ENCODE measurements at regions not wholly inside any gene's neighbourhood (a gene's known extent, or its start where the extent isn't known, plus 50 kb on each side); places are given as distances from the start of the nearest gene placed in this dataset.

DNA sequence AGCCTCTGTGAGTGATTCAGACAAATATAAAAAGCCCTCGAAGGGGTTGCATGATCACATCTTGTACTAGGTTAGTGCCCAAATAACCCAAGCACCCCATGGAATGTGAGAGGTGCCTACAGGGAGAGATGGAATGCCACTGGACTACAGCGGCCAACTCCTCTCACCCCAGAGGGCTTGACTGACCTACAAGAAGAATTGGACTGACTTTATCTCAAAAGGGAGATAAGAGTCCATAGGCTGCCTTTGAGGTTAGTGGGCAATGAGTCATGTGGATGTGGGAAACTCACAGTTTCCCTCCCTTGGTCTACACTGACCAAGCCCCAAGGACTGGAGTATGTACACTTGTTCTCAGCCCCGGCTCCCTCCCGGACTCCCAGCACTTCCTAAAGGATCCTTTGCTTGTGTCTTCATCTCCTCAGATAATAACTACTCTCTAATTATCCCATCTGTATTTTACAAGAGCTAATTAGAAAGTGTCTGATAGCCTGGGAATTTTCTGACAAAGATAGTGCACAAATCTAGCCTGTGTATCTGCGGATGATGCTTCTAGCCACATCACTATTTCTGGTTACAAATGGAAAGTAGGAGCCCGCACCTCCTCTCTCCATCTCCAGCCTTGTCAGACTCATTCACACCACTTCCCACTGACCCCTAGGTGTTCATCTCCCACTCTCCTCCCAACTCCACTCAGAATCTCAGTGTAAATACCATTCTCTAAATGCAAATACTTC is 547.8 kb upstream of the TBL1XR1 start:
- no peak overlapping the region for H3K4me2 ChIP-seq (ENCODE audit: low read depth, low read length)
- DNase-seq: no peak
- TF ChIP-seq EZH2phosphoT487 (IDR thresholded peaks at IDR 0.05; ENCODE audit: low read length) (no peak), EZH2 (optimal IDR thresholded peaks at IDR 0.05; ENCODE audit: low read depth, low read length) (no peak)
- TF ChIP-seq, protein P1, sequence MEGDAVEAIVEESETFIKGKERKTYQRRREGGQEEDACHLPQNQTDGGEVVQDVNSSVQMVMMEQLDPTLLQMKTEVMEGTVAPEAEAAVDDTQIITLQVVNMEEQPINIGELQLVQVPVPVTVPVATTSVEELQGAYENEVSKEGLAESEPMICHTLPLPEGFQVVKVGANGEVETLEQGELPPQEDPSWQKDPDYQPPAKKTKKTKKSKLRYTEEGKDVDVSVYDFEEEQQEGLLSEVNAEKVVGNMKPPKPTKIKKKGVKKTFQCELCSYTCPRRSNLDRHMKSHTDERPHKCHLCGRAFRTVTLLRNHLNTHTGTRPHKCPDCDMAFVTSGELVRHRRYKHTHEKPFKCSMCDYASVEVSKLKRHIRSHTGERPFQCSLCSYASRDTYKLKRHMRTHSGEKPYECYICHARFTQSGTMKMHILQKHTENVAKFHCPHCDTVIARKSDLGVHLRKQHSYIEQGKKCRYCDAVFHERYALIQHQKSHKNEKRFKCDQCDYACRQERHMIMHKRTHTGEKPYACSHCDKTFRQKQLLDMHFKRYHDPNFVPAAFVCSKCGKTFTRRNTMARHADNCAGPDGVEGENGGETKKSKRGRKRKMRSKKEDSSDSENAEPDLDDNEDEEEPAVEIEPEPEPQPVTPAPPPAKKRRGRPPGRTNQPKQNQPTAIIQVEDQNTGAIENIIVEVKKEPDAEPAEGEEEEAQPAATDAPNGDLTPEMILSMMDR (IDR thresholded peaks at IDR 0.05; ENCODE audit: low read length): no peak

DNA sequence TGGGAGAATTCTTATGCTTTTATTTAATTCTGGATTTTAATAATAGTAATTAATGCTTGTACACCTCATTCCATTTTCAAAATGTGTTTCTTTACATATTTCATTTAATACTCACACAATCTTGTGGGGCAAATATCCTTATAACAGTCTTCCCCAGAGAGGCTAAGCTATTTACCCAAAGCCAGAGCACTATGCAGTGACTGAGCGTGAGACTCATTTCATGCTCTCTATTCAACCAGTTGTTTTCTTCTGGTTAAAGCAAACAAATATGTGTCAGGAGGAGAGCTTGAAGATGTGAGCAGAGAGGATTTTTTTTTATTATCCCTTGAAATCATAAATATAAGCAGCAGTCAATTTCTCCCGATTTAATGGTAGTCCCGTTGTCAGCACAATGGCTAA is 548.3 kb upstream of the TBL1XR1 start:
- Histone ChIP-seq H3K4me1 (ENCODE audit: low read length) (no peaks in the 10 kb centered on the region), H3K4me3 (ENCODE audit: low read length) (no peak overlapping the region), H4K20me1 (ENCODE audit: insufficient read depth, low read length) (no peaks in the 10 kb centered on the region), H3K27me3 (replicated peaks; ENCODE audit: insufficient read depth, low read length) (no peaks in the 10 kb centered on the region), H3K4me2 (ENCODE audit: low read depth, low read length) (no peak overlapping the region), H2AFZ (ENCODE audit: low read length) (no peak overlapping the region), H3F3A (ENCODE audit: insufficient read depth, low read length) (no peaks in the 10 kb centered on the region), H3K9me3 (replicated peaks; ENCODE audit: insufficient read depth, low read length) (no peaks in the 10 kb centered on the region), H3K36me3 (replicated peaks; ENCODE audit: insufficient read depth, low read length) (no peaks in the 10 kb centered on the region), H3K27ac (ENCODE audit: low read length) (no peak overlapping the region), H3K79me2 (ENCODE audit: low read length) (no peaks in the 10 kb centered on the region), H3K9ac (ENCODE audit: low read length) (no peak overlapping the region), H3K9me2 (replicated peaks; ENCODE audit: insufficient read depth, low read length) (no peaks in the 10 kb centered on the region)
- DNase-seq: no peak
- TF ChIP-seq EZH2 (optimal IDR thresholded peaks at IDR 0.05; ENCODE audit: low read depth, low read length) (no peak), EZH2phosphoT487 (IDR thresholded peaks at IDR 0.05; ENCODE audit: low read length) (no peak)
- TF ChIP-seq, protein P1 (IDR thresholded peaks at IDR 0.05; ENCODE audit: low read length): no peak

More for the DNA sequence above, 547.8 kb upstream of the TBL1XR1 start:
- no peak overlapping the region for H3K9ac ChIP-seq (ENCODE audit: low read length)
- no peaks in the 10 kb centered on the region for H3K9me3 ChIP-seq (replicated peaks; ENCODE audit: insufficient read depth, low read length)
- H3K36me3 ChIP-seq (replicated peaks; ENCODE audit: insufficient read depth, low read length): no peaks in the 10 kb centered on the region
- no peaks in the 10 kb centered on the region for H3K79me2 ChIP-seq (ENCODE audit: low read length)
- H3K4me3 ChIP-seq (ENCODE audit: low read length): no peak overlapping the region
- no peak overlapping the region for H3K27ac ChIP-seq (ENCODE audit: low read length)
- H2AFZ ChIP-seq (ENCODE audit: low read length): no peak overlapping the region
- H4K20me1 ChIP-seq (ENCODE audit: insufficient read depth, low read length): no peaks in the 10 kb centered on the region
- H3K9me2 ChIP-seq (replicated peaks; ENCODE audit: insufficient read depth, low read length): no peaks in the 10 kb centered on the region
- no peaks in the 10 kb centered on the region for H3F3A ChIP-seq (ENCODE audit: insufficient read depth, low read length)
- no peaks in the 10 kb centered on the region for H3K4me1 ChIP-seq (ENCODE audit: low read length)
- no peaks in the 10 kb centered on the region for H3K27me3 ChIP-seq (replicated peaks; ENCODE audit: insufficient read depth, low read length)

DNA sequence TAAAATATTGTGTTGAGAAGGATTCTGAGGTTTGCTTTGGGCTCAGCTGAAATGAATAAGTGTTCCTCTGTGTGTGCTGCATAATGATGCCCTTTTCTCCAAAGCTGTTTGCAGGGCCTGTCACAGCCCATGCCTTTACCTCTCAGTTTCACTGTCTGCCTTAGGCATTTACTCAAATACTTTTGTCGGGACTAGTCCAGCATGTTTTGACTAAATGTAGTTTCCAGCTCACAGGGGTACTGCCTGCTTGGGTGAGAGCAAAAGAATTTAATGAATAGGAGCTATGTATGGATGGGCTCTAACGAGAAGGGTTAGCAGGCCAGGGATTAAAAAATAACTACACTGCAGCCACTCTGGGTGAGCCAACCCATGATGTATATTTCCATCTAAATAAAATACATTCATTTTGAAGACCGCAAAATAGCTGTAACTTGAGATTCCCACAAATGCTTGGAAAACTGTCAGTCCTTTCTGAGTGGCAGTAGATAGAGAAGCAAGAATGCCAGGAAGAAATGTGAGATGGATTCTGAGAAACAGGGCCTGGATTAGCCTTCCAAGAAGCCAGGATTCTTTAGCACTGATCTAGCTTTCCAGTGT is 549.2 kb upstream of the TBL1XR1 start:
- DNase-seq: no peak
- Histone ChIP-seq H4K20me1 (ENCODE audit: insufficient read depth, low read length) (no peaks in the 10 kb centered on the region), H3K9ac (ENCODE audit: low read length) (no peak overlapping the region), H3F3A (ENCODE audit: insufficient read depth, low read length) (no peaks in the 10 kb centered on the region), H3K27ac (ENCODE audit: low read length) (no peak overlapping the region), H3K4me1 (ENCODE audit: low read length) (no peaks in the 10 kb centered on the region), H3K4me2 (ENCODE audit: low read depth, low read length) (no peak overlapping the region), H3K9me3 (replicated peaks; ENCODE audit: insufficient read depth, low read length) (no peaks in the 10 kb centered on the region), H2AFZ (ENCODE audit: low read length) (no peak overlapping the region), H3K9me2 (replicated peaks; ENCODE audit: insufficient read depth, low read length) (no peaks in the 10 kb centered on the region), H3K36me3 (replicated peaks; ENCODE audit: insufficient read depth, low read length) (no peaks in the 10 kb centered on the region), H3K79me2 (ENCODE audit: low read length) (no peaks in the 10 kb centered on the region), H3K27me3 (replicated peaks; ENCODE audit: insufficient read depth, low read length) (no peaks in the 10 kb centered on the region), H3K4me3 (ENCODE audit: low read length) (no peak overlapping the region)
- TF ChIP-seq, protein P1 (IDR thresholded peaks at IDR 0.05; ENCODE audit: low read length): no peak
- TF ChIP-seq EZH2phosphoT487 (IDR thresholded peaks at IDR 0.05; ENCODE audit: low read length) (no peak), EZH2 (optimal IDR thresholded peaks at IDR 0.05; ENCODE audit: low read depth, low read length) (no peak)

Data from MM.1S (cell line).